Stimulated activated naive B cell treated with anti-CD40 and anti-IgM and Interleukin-4, amounts not matched to agents 10 μg/mL and 1 μg/mL and 100 μg/mL, for 72 hours (primary cell): ENCODE measurements at regions not wholly inside any gene's neighbourhood (a gene's known extent, or its start where the extent isn't known, plus 50 kb on each side); places are given as distances from the start of the nearest gene placed in this dataset.
"Not testable (repeated sequence)": the region's sequence is repeated elsewhere in the genome, so short reads cannot be mapped to it uniquely, and the experiment has no call there.

Experiments
- ATAC-seq, 2 donors: fragments of 150-1000 bp; cut with Tn5 transposase; replicated peaks; 2 replicates each; pipeline ENCODE4 v1.10.0; 2021; ENCODE audit warnings: moderate library complexity in 1 of 2
- DNase-seq: peaks from one replicate; pipeline ENCODE4 v3.0.0; 2021
- H3K27ac Mint-ChIP-seq: one replicate; pipeline ENCODE4 v1.8.0; 2022; ENCODE audit warnings: mild to moderate bottlenecking, mixed read lengths
- H3K27me3 Mint-ChIP-seq, 2 donors: one replicate each; pipeline ENCODE4 v1.8.0; 2022; ENCODE audit warnings: mixed read lengths in 2 of 2
- H3K36me3 Mint-ChIP-seq, 2 donors: one replicate each; pipeline ENCODE4 v1.8.0; 2022; ENCODE audit warnings: mixed read lengths in 2 of 2, mild to moderate bottlenecking in 1 of 2
- H3K4me1 Mint-ChIP-seq, 2 donors: one replicate each; pipeline ENCODE4 v1.8.0; 2022; ENCODE audit warnings: mixed read lengths in 2 of 2, mild to moderate bottlenecking in 1 of 2
- H3K4me3 Mint-ChIP-seq, 2 donors: one replicate each; pipeline ENCODE4 v1.8.0; 2022; ENCODE audit warnings: mild to moderate bottlenecking in 2 of 2, mixed read lengths in 2 of 2, moderate library complexity in 1 of 2
- H3K9me3 Mint-ChIP-seq, 2 donors: one replicate each; pipeline ENCODE4 v1.8.0; 2022; ENCODE audit warnings: mixed read lengths in 2 of 2, mild to moderate bottlenecking in 1 of 2

GRCh38 chr4:59759082-59759825 lies 1440.9 kb upstream of the ADGRL3 start:
- ATAC-seq (no peak), DNase-seq (no peak)
- H3K9me3 Mint-ChIP-seq: peaks cover 0 to 10% of the 10 kb centered on the region in 2 donors
- no peaks in the 10 kb centered on the region for H3K27me3 Mint-ChIP-seq
- no peaks in the 10 kb centered on the region for H3K36me3 Mint-ChIP-seq
- H3K27ac Mint-ChIP-seq: no peak overlapping the region
- no peak overlapping the region for H3K4me3 Mint-ChIP-seq
- H3K4me1 Mint-ChIP-seq: no peaks in the 10 kb centered on the region

GRCh38 chr4:59762344-59762743 lies 1437.8 kb upstream of the ADGRL3 start:
- no peaks in the 10 kb centered on the region for H3K36me3 Mint-ChIP-seq
- H3K27me3 Mint-ChIP-seq: no peaks in the 10 kb centered on the region
- DNase-seq (no peak), ATAC-seq (no peak)
- no peak overlapping the region for H3K27ac Mint-ChIP-seq
- H3K4me1 Mint-ChIP-seq: no peaks in the 10 kb centered on the region
- peaks cover 0 to 5% of the 10 kb centered on the region in 2 donors for H3K9me3 Mint-ChIP-seq
- H3K4me3 Mint-ChIP-seq: no peak overlapping the region

GRCh38 chr4:59770601-59771264 lies 1429.4 kb upstream of the ADGRL3 start:
- ATAC-seq (no peak), DNase-seq (no peak)
- H3K4me1 Mint-ChIP-seq: no peaks in the 10 kb centered on the region
- peaks cover 0 to 4% of the 10 kb centered on the region in 2 donors for H3K9me3 Mint-ChIP-seq
- no peaks in the 10 kb centered on the region for H3K27me3 Mint-ChIP-seq
- H3K4me3 Mint-ChIP-seq: no peak overlapping the region
- no peaks in the 10 kb centered on the region for H3K36me3 Mint-ChIP-seq
- no peak overlapping the region for H3K27ac Mint-ChIP-seq

GRCh38 chr4:59772641-59773139 lies 1427.4 kb upstream of the ADGRL3 start:
- ATAC-seq (no peak), DNase-seq (no peak)
- no peak overlapping the region for H3K27ac Mint-ChIP-seq
- H3K27me3 Mint-ChIP-seq: no peaks in the 10 kb centered on the region
- H3K4me3 Mint-ChIP-seq: no peak overlapping the region
- H3K36me3 Mint-ChIP-seq: no peaks in the 10 kb centered on the region
- H3K4me1 Mint-ChIP-seq: no peaks in the 10 kb centered on the region
- peaks cover 0 to 4% of the 10 kb centered on the region in 2 donors for H3K9me3 Mint-ChIP-seq

GRCh38 chr4:59780271-59780670 lies 1419.9 kb upstream of the ADGRL3 start:
- not testable (repeated sequence) for H3K4me3 Mint-ChIP-seq, DNase-seq, H3K36me3 Mint-ChIP-seq, ATAC-seq, H3K9me3 Mint-ChIP-seq, H3K4me1 Mint-ChIP-seq, H3K27ac Mint-ChIP-seq, H3K27me3 Mint-ChIP-seq

GRCh38 chr4:59805176-59805575 lies 1395.0 kb upstream of the ADGRL3 start:
- ATAC-seq: no peak
- DNase-seq: no peak
- no peaks in the 10 kb centered on the region for H3K4me1 Mint-ChIP-seq
- H3K27ac Mint-ChIP-seq: no peak overlapping the region
- no peaks in the 10 kb centered on the region for H3K36me3 Mint-ChIP-seq
- peaks cover 13 to 15% of the 10 kb centered on the region in 2 donors for H3K9me3 Mint-ChIP-seq
- H3K27me3 Mint-ChIP-seq: no peaks in the 10 kb centered on the region
- no peak overlapping the region for H3K4me3 Mint-ChIP-seq

GRCh38 chr4:59814402-59815010 lies 1385.6 kb upstream of the ADGRL3 start:
- Mint-ChIP-seq H3K4me3 (no peak overlapping the region), H3K4me1 (peaks cover 0 to 1% of the 10 kb centered on the region in 2 donors), H3K27ac (no peak overlapping the region), H3K36me3 (no peaks in the 10 kb centered on the region), H3K9me3 (no peaks in the 10 kb centered on the region), H3K27me3 (no peaks in the 10 kb centered on the region)
- no peak for DNase-seq
- no peak for ATAC-seq

- DNase-seq: no peak
- Mint-ChIP-seq H3K36me3 (no peaks in the 10 kb centered on the region), H3K4me3 (peak overlapping the region; percentile 67 to 81), H3K9me3 (no peaks in the 10 kb centered on the region), H3K4me1 (peaks cover 0 to 1% of the 10 kb centered on the region in 2 donors), H3K27ac (peak overlapping the region; percentile 20), H3K27me3 (no peaks in the 10 kb centered on the region)
- ATAC-seq: peak; percentile 59 to 78
These were observed 1381.5 kb upstream of the ADGRL3 start for GRCh38 chr4:59818656-59819055.

- H3K27ac Mint-ChIP-seq: no peak overlapping the region
- H3K4me3 Mint-ChIP-seq: no peak overlapping the region
- H3K9me3 Mint-ChIP-seq: peaks cover 0 to 1% of the 10 kb centered on the region in 2 donors
- H3K4me1 Mint-ChIP-seq: peaks cover 0 to 9% of the 10 kb centered on the region in 2 donors
- ATAC-seq (no peak), DNase-seq (no peak)
- no peaks in the 10 kb centered on the region for H3K36me3 Mint-ChIP-seq
- H3K27me3 Mint-ChIP-seq: no peaks in the 10 kb centered on the region
These were observed 1376.8 kb upstream of the ADGRL3 start for GRCh38 chr4:59823311-59823710.

GRCh38 chr4:59825104-59825503 lies 1375.0 kb upstream of the ADGRL3 start:
- ATAC-seq: peak; percentile 57 to 61
- H3K27ac Mint-ChIP-seq: no peak overlapping the region
- DNase-seq: no peak
- H3K9me3 Mint-ChIP-seq: peaks cover 0 to 1% of the 10 kb centered on the region in 2 donors
- no peaks in the 10 kb centered on the region for H3K36me3 Mint-ChIP-seq
- H3K4me1 Mint-ChIP-seq: peaks cover 0 to 9% of the 10 kb centered on the region in 2 donors
- H3K4me3 Mint-ChIP-seq: no peak overlapping the region
- H3K27me3 Mint-ChIP-seq: no peaks in the 10 kb centered on the region

GRCh38 chr4:59831746-59832145 lies 1368.4 kb upstream of the ADGRL3 start:
- ATAC-seq: no peak
- Mint-ChIP-seq H3K9me3 (no peaks in the 10 kb centered on the region), H3K4me3 (no peak overlapping the region), H3K27me3 (no peaks in the 10 kb centered on the region), H3K27ac (no peak overlapping the region), H3K36me3 (no peaks in the 10 kb centered on the region), H3K4me1 (no peaks in the 10 kb centered on the region)
- no peak for DNase-seq

GRCh38 chr4:59834943-59835342 lies 1365.2 kb upstream of the ADGRL3 start:
- Mint-ChIP-seq H3K36me3 (no peaks in the 10 kb centered on the region), H3K4me3 (no peak overlapping the region), H3K4me1 (no peaks in the 10 kb centered on the region), H3K9me3 (peaks cover 0 to 3% of the 10 kb centered on the region in 2 donors), H3K27me3 (no peaks in the 10 kb centered on the region), H3K27ac (no peak overlapping the region)
- no peak for ATAC-seq
- no peak for DNase-seq

- Mint-ChIP-seq H3K4me1 (no peaks in the 10 kb centered on the region), H3K9me3 (peaks cover 0 to 3% of the 10 kb centered on the region in 2 donors), H3K27me3 (no peaks in the 10 kb centered on the region), H3K27ac (no peak overlapping the region), H3K36me3 (no peaks in the 10 kb centered on the region), H3K4me3 (no peak overlapping the region)
- DNase-seq (no peak), ATAC-seq (no peak)
These were observed 1362.4 kb upstream of the ADGRL3 start for GRCh38 chr4:59837751-59838150.

GRCh38 chr4:59838236-59838635 lies 1361.9 kb upstream of the ADGRL3 start:
- DNase-seq: no peak
- no peak overlapping the region for H3K27ac Mint-ChIP-seq
- no peak for ATAC-seq
- no peaks in the 10 kb centered on the region for H3K27me3 Mint-ChIP-seq
- no peaks in the 10 kb centered on the region for H3K4me1 Mint-ChIP-seq
- H3K36me3 Mint-ChIP-seq: no peaks in the 10 kb centered on the region
- no peak overlapping the region for H3K4me3 Mint-ChIP-seq
- H3K9me3 Mint-ChIP-seq: peaks cover 2 to 5% of the 10 kb centered on the region in 2 donors

- no peak overlapping the region for H3K27ac Mint-ChIP-seq
- H3K4me1 Mint-ChIP-seq: no peaks in the 10 kb centered on the region
- peaks cover 8 to 9% of the 10 kb centered on the region in 2 donors for H3K9me3 Mint-ChIP-seq
- no peaks in the 10 kb centered on the region for H3K27me3 Mint-ChIP-seq
- no peak overlapping the region for H3K4me3 Mint-ChIP-seq
- no peak for ATAC-seq
- DNase-seq: no peak
- no peaks in the 10 kb centered on the region for H3K36me3 Mint-ChIP-seq
These were observed 1358.4 kb upstream of the ADGRL3 start for GRCh38 chr4:59841698-59842097.
